ENCODE measurements at regions not wholly inside any gene's neighbourhood (a gene's known extent, or its start where the extent isn't known, plus 50 kb on each side); places are given as distances from the start of the nearest gene placed in this dataset.

DNA sequence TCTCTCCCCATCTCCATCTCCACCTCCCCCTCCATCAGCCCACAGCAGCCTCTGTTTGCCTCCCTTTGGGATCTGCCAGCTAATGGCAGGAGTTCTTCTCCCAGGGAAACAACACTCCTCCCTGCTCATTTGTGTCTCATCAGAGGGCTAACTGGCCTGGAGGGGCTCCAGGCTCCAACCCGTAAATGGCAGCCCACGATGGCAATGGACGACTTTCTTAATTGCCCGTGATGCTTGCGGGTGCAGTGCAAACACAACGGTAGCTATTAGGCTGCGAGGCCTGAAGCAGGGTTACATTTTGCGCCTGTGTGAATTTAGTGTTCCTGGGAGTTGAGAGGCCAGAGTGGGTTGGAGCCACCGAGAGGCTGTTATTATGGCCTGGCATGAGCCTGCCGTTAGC, 285.1 kb downstream of the TNS1 start:
- peak; percentile 77 for DNase-seq

DNA sequence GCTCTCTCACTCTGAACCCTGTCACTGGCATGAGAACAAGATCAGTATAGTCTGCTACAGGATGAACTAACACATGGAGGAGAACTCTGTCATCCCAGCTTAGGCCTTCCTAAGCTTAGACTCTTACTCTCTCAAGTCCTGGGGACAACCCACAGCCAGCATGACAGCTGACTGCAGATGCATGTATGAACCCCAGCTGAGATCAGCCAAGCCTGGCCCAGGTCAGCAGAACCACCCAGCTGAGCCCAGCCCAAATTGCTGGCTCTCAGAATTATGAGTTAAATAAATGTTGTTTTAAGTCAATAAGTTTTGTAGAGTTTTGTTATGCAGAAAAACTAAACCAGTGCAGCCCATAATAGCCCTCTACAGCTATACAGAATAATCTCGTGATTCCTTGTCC, 287.3 kb downstream of the TNS1 start:
- no peak for DNase-seq

DNA sequence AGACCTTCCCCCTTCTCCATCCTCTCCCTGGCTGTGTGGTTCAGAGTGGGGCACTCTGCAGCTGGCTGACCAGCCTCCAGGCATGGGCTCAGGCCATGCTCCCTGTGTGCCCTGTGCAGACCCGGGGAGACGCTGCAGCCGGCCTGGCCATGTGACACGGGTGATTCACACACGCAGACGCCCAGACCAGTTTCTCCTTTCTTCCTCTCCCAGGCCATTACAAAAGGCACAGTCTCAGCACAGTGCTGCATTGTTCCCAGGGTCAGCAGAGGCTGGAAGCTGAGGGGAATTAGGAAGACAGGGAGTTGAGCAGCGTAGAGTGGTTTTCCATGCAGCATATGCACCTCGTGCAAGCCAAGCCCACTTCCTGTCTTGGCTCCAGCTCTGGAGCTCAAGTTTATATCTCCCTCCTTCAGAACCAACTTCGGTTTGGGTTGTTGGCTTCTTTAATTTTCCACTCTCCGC, 288.5 kb downstream of the TNS1 start:
- peak; percentile 65 for DNase-seq

DNA sequence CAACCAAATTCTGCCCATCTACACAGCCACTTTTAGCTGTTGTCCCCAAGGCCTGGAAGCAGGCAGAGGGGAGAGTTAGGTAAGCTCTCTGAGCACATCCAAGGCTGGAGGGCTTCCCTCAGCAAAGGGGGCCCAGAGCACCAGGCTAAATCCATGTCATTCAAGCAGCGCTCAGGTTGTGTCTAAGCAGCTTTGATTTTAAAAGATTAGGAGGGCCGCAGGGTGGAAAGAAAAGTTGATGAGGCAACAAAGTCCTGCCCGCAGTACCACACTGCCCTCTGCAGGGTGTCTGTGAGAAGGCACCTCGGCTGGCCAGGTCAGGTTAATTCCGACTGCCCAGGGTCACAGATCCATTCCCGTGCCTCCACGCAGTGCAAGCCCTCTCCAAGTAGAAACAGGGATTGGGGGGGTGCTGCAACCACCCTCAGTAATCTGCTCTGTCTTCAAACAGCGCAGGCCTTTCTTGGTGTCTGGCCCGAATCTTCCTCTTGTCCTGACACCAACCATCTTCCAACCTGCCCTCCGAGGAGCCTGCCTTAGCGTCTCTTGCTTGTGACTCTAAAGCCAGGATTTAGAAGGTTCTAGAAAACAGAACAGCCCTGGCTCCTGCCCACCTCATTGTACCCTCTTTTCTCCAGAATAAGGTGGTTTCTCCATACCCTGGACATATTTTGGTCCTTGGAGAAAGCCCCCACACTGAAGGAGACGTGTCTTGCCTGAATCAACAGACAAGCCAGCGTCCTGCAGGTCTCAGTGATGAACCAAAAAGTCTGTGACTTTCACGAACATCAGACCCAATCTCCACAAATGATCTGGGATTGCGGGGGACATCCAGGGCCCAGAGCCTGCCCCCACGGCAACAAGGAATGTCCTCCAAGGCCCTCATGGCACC, 289.2 kb downstream of the TNS1 start:
- peak; percentile 90 for DNase-seq

DNA sequence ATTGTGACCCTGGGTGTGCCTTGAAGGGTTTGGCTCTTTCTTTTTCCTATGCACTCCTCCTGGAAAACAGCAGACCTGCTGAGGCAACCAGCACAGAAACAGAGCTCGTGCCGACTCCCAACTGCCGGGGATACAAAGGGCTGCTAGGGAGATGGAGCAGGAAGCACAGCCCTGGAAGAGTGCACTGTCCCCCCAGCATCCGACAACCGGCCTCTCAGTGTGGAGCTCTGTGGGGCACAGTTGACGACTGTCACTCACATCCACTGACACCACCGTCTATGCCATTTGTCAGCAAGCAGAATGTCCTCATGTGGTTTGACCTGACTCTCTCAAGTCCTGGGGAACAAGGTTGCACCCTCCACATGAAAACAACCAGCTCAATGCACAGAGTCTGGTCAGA, 290.4 kb downstream of the TNS1 start:
- no peak for DNase-seq

DNA sequence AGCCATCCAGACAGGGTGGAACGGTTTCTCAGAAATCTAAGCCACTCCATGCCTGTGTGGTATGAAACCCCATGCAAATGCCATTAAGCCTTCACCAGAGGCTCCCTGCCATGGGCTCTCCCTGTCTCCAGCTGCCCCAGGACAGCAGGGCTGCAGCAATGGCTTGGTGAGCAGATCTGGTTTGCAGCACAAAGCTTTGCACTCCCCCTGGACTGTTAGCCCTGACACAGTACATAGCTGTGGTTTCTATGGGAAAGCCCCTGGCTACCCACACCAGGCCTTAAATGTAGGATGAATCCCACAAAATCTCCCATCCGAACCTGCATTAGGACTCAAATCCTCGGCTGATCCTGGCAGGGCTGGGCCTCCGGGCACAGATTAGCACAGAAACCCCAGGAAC, 291.6 kb downstream of the TNS1 start:
- DNase-seq, result peak; percentile 56

DNA sequence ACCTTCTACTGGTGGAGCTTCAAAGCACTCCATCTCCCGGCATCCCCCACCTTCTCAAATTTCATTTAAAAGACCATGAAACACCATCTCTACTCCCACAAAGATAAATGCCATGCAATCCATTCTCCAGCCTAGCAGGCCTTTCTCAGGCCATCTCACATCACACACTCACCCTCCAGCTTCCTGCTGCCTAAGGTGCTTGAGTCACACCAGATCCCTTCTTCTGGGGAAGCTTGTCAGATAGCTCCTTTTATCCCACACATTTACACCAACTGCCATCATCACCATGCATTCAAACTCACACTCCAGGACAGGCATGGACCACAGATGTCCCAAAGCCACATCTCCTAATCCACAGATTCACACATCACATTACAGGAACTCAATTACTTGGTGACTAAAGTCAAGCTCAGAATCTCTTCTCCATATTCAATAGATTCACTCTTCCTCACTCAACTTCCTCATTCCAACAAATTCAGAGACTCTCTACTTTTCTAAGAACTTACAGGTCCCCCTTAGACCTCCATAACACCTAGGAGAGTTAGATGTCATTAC, 292.5 kb downstream of the TNS1 start:
- DNase-seq, result no peak

DNA sequence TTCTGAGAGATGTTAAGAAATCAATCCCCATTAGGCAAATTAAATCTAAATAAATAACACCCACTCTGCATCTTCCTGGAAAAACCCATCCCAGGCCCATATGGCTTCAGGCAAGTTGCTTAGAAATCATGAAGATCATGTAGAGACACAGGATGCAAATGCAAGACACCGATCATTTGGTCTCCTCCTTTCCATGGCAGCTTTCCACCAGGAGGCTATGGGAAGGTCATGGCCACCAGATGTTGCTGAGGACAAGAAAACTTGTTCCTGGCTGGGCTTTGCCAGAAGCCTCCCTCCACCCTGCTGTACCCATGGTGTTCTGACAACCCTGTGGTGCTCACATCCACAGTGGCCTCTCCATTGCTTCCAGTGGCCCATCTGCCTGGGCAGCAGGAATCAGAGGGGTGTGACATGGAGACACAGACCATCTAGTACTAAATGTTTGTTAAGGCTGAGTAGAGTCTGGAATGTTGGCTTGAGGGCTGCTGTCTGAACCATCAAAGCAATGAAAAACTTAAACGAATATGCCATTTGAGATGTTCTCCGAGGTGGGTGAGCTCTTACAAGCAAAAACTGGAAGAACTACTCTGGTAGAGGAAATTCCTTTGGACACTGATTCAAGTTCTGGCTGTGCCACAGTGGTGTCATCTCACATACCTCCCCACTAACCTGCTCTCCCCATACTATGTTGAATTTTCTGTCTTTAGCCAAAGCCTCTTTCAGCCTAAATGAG, 293.2 kb downstream of the TNS1 start:
- no peak for DNase-seq

DNA sequence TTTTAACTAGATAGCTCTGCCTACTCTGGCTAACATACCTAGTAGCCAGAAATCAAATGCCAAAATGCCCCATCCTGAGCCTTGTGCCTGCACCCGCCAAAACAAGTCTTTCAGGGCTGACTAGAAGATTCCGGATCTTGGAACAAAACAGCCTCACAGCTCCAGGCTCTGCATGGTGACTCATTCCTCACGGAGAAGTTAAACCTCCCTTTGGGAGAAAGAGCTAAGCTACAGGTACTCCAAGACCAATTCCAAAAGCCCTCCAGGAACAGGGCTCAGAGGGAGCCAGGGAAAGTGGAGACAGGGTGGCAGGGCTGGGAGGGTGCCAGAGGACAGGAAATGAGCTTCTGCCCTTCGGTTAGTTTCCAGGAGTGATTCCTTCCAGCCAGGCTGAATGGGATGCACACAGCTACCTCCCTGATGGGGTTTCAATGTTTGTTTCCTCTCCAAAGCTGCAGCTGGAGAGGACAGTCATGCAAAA, 295.6 kb downstream of the TNS1 start:
- DNase-seq, result peak; percentile 56

DNA sequence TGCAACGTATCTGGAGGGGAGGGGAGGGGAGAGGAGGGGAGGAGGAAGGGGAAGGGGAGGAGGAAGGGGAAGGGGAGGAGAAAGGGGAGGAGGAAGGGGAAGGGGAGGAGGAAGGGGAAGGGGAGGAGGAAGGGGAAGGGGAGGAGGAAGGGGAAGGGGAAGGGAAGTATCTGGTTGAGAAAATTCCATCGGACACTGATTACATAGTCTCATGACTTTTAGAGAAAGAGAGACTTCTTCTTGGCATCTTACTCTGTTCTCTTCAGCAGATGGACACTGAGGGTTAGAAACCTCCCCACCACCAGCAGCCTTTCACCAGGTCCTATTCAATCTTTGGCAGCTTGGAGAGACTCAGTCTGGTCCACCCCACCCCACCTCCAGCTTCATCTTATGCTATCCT, 296.3 kb downstream of the TNS1 start:
- DNase-seq, result no peak

DNA sequence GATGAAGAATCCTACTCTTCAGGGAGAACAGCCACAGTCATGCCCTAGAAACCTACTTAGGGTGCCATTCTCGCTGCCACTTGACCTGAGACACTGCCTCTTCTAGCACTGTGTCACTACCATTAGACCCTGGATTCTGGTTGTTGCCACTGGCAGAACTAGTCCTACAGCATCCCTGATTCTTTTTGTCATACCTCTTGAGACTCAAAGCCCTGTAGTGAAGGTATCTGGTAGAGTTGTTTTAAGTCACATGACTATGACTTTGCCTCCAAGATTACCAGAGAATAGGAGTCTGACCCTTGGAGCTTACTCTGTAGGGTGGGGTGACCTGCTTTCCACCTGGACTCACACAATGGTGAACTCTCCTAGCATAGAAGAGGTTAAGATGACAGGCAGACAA, 296.7 kb downstream of the TNS1 start:
- DNase-seq, result no peak

DNA sequence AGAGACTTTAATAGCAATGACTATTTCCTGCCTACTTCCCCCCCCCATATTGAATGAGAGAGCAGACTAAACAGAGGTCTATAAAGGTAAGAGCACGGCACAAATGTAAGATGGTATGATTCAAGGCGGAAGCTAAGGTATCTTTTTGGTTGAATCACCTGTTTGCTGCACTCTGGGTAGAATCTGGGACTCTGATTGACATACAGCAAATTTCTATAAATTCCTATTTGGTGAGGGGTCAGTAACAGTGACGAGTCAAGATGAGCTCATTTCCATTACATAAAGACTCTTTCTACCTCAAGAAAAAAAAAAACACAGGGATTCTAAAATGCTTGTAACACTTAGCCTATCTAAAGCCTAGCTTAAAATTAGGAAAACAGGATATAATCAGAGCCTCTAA, 297.3 kb downstream of the TNS1 start:
- no peak for DNase-seq

DNA sequence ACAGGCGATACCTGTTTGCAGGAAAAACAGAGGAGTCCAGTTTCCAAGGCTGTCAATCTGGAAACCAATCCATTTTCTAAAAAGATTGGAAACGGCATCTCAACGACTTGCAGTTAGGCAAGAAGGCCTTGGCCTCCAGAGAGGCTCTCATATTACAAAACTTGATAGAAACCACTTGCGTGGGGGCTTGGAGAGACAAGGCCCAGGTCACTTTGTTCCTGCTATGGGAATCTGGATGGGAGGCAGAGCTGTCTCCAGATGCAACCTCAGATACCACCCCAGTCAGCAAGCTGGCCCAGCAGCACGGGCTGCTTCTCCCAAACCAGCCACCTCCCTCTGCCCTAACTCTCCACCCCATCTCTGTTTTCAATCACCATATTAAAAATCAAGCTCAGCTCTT, 298.8 kb downstream of the TNS1 start:
- DNase-seq, result no peak

DNA sequence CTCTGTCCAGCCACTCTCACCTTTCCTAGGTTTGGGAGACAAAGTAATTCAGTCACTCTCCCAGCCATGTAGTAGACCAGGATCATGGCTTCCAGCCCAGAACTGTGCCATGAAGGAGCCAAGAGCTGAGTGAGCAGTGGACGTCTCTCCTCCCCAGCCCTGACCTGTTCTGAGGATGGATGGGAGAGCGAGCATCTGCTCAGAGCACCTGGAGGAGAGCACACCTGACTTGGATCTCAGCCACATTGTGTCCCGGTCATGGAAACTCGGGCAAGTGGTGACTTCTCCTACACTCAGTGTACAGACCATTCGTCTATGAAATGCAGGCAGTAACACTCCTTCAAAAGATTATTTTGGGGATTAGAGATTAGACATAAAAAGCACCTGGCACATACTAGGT, 299.7 kb downstream of the TNS1 start:
- DNase-seq, result no peak

DNA sequence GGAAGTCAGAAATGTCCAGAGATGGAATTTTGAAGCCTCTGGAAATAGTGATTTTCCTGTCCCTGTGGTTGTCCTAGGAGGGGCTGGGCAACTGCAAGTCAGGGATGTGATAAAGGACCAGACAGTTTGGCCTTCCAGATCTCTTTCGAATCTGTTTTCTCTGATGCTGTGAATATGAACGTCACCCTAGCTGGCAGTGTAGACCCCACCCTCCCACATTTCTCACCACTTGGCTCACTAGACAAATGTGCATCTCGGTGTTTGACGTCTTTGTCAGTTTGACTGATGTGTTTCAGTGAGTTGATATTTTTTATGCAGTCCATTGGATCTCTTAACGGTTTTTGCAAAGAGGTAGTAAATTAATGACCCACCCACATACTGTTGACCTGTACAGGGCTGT, 301.2 kb downstream of the TNS1 start:
- no peak for DNase-seq

DNA sequence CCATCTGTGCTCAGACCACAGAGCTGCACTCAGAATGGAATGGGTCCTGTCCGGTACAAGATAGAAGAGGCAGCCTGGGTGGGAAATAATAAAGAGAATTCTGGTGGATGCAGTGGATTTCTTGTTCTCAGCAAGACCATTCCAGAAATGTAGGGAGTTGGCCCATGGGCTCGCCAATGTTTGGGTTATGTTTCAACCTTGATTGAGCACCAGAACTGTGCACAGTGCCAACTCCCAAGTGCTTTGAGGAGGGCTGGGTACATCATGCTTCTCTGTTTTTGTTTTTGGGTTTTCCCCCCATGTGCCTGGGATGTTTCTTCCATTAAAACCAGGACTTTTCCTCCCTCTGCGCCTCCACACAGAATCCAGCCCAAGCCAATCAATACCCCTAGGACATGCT, 304.1 kb downstream of the TNS1 start:
- DNase-seq, result no peak

DNA sequence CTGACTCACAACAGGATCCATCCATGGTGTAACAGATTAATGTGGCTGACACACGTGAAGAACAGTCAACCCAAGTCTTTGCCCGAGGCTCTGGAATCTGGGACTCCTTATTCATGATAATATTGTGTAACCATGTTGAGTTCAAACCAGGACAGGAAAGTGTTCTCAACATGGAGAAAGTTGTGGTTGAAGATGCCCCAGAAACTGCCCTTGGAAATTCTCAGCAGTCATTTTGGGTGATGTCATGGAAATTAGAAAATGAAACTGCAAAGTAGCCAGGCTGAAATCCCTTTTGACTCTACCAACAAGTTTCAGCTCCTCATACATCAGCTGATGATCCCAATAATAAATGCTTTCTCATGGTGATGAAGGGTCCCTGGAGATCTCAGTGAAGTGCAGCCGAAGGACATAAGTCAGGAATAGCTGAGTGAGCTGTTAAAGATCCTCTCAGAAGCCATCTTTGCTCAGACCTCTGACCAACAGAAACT, 307.7 kb downstream of the TNS1 start:
- DNase-seq, result no peak

DNA sequence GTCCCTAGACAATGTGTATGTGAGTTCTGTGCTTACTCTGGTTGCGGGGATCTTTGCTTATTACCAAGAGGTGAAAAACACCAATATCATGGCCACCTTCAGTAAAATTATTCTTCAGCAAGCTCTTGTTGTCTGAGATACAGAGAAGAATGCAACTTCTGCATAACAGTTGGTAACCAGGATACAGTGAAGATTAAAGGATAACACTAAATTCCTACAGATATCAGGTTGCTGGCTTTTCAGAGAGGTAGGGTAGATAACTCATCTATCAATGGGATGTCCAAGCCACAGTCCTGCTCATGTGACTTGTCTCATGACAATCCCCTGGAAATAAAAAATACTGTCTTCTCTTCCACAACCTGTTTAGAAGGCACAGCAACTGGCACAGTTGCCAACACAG, 308.5 kb downstream of the TNS1 start:
- DNase-seq, result no peak

DNA sequence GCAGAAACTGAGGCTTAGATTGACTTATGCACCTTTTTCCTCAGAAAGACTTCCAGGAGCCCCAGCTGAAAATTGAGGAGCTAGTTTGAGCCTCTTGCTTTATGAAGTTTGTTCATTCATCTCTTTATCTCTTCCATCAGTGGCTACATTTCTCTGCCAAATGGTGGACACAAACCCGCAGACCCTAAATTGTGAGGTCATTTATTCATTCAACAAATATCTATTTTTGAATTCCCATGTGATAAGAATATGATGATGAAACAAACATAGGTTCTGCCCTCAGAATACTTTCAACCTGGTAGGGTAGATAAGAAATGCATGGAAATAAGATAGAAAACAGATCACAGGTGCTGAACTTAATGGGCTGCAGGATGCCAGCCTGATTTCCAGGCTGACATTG, 309.4 kb downstream of the TNS1 start:
- DNase-seq, result no peak

DNA sequence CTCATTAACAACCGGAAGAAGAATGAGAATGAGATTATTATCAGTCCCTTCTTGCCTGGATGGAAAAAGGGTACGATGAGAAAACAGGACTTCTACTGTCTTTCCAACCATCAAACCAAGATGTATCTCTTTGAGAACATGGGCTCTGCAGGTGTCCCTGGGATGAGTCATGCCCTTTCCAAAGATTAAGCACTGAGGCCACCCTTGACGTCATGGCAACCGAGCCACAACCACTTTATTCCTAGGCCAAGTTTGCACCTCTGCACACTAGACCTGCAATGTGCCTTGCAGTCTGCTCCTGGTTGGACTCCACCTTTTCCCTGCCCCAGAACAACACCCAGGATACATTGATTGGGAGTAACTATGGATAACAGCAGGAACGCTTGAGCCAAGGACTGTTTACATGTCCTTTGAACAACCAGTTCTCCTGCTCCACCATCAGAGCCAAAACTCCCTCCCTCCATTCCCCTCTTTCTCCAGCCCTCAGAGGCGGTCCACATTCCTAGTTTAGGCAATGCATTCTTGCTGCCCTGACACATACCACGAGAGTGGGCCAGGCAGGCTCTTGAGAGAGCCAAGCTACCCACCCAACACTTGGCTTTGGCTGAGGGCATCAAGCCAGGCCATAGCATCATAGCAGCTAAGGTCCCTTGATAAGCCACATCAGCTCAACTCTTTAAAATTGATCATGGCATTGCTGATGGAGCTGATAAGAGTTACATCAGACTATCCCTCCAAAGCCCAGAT, 310.7 kb downstream of the TNS1 start:
- DNase-seq, result peak; percentile 53

DNA sequence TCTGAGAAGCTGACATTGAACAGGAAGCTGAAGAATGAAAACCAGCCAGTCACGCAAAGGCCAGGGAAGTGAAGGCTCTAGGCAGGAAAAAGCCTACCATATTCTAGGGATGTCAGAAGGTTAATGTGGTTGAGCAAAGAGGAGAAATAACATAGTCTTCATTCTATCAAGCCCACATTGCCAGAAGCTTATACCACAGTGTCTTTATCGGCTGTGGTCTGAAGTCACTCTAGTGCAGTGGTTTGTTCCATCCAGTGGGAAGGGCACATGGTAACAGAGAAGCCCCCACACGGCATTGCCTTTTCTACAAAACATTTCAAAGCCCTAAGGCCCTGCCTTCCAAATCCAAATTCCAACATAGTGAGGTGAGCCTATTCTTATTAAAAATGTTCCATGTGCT, 311.3 kb downstream of the TNS1 start:
- DNase-seq, result no peak

DNA sequence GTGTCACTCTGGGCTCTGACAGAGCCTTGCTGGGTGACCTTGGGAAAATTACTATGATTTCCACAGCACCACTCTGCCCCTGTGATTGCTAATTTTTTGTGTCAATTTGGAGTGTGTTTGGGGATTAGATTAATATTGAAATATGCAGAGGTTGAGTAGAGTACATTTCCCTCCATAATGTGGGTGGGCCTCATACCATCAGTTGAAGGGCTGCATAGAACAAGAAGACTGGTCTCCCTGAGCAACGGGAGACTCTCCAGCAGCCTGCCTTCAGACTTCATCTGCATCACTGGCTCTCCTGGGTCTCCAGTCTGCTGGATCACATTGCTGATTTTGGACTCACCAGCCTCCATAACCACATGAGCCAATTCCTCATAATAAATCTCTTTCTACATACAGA, 313.7 kb downstream of the TNS1 start:
- no peak for DNase-seq

DNA sequence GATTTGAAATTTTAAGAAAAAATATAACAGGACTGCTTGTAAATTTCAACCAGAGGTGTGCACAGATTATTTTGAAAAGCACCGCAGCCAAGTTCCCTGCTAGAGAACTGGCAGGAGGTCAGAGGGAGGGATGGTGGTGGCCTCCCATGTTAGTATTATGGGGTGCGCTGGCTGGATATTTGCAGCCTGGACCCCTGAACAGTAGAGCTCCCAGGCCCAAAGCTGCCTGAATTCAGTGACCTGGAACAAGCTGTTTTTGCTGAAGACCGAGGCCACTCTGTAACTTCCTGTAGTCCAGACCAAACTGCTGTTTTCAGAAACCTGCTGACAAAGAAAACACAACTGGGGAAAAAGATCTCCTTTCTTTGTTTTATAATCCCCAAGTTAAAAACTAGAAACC, 314.3 kb downstream of the TNS1 start:
- no peak for DNase-seq
